ENCODE measurements at regions not wholly inside any gene's neighbourhood (a gene's known extent, or its start where the extent isn't known, plus 50 kb on each side); places are given as distances from the start of the nearest gene placed in this dataset.

GRCh38 chr3:99352811-99353210 lies 285.6 kb upstream of the COL8A1 start:
- no peak overlapping the region for H3K27ac ChIP-seq (ENCODE audit: low read length)
- 50% methylated on average over 2 of the region's 3 CpGs for WGBS (ENCODE audit: insufficient coverage)
- no peaks in the 10 kb centered on the region for H3K27me3 ChIP-seq (ENCODE audit: control insufficient read depth, insufficient read depth, low read length)
- no peaks in the 10 kb centered on the region for H3K36me3 ChIP-seq (ENCODE audit: control insufficient read depth, insufficient read depth, low read length)
- H3K4me1 ChIP-seq (ENCODE audit: control insufficient read depth, insufficient read depth, low read length) = no peaks in the 10 kb centered on the region
- H3K4me3 ChIP-seq (ENCODE audit: low read length) = no peak overlapping the region
- no peak for DNase-seq
- no peaks in the 10 kb centered on the region for H3K9me3 ChIP-seq (replicated peaks; ENCODE audit: control insufficient read depth, low read depth, low read length)

DNA sequence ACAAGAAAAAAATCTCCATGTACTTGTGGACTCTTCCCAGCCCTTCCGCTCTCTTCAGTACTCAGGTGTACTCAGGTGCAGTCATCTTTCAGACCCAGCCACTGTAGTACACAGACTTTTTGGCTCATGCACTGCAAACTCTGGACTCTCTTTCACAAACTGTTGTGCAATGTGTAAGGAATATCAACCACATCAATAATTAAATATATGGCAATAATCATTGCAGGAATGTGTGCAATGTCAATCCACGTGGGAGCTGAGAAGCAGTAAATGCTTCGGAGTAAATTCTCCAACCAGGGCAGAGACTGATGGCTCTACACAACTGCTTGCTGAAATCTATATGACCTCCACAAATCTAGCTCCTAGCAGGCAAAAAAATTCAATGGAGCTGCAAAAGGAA lies 287.3 kb upstream of the COL8A1 start:
- Histone ChIP-seq H3K27me3 (ENCODE audit: control insufficient read depth, insufficient read depth, low read length) (no peaks in the 10 kb centered on the region), H3K27ac (ENCODE audit: low read length) (no peak overlapping the region), H3K36me3 (ENCODE audit: control insufficient read depth, insufficient read depth, low read length) (no peaks in the 10 kb centered on the region), H3K4me1 (ENCODE audit: control insufficient read depth, insufficient read depth, low read length) (no peaks in the 10 kb centered on the region), H3K9me3 (replicated peaks; ENCODE audit: control insufficient read depth, low read depth, low read length) (no peaks in the 10 kb centered on the region), H3K4me3 (ENCODE audit: low read length) (no peak overlapping the region)
- no peak for DNase-seq
- no CpG with 5 or more reads among the region's 3 CpGs for WGBS (ENCODE audit: insufficient coverage)

DNA sequence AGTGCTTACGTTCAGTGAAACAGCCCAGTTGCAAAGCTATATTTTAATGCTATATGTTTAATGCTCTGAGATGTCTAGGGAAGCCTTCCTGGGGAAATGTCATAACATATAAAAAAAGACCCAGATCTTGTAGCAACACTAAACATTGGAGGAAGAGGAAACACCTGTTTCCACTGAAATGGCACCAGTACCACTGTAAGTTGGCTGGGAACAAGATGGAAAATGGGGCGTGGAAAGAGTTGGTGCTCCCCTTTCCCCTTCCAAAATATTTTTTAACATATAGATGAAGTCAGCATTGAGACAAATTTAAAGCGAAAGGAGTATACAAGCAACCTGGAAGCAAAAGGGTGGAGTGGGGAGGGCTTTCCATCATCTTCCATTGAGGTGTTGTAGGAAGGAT lies 289.9 kb upstream of the COL8A1 start:
- no peaks in the 10 kb centered on the region for H3K4me1 ChIP-seq (ENCODE audit: control insufficient read depth, insufficient read depth, low read length)
- H3K9me3 ChIP-seq (replicated peaks; ENCODE audit: control insufficient read depth, low read depth, low read length) = no peaks in the 10 kb centered on the region
- H3K36me3 ChIP-seq (ENCODE audit: control insufficient read depth, insufficient read depth, low read length) = no peaks in the 10 kb centered on the region
- no peaks in the 10 kb centered on the region for H3K27me3 ChIP-seq (ENCODE audit: control insufficient read depth, insufficient read depth, low read length)
- no peak overlapping the region for H3K27ac ChIP-seq (ENCODE audit: low read length)
- no peak overlapping the region for H3K4me3 ChIP-seq (ENCODE audit: low read length)
- DNase-seq = no peak
- no CpG with 5 or more reads among the region's 3 CpGs for WGBS (ENCODE audit: insufficient coverage)

DNA sequence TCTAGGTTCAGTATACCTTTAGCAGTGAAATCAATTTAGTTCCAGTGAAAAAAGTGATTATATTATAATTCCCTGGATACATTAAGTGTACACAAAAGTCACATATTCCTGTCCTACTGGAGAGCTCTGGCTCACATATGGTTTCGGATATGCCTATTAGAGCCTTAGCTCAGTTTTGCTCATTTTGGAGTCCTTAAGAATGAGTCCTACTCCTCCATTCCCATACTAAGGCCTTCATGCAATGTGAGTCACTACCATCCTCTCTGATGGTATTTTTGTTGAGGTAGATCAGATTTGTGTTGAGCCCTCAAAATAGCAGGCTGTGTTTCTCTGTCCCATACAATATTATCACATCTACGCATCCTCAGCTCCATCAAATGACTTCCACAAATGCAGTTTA lies 294.2 kb upstream of the COL8A1 start:
- WGBS (ENCODE audit: insufficient coverage) = no CpG with 5 or more reads among the region's 2 CpGs
- no peaks in the 10 kb centered on the region for H3K9me3 ChIP-seq (replicated peaks; ENCODE audit: control insufficient read depth, low read depth, low read length)
- no peaks in the 10 kb centered on the region for H3K4me1 ChIP-seq (ENCODE audit: control insufficient read depth, insufficient read depth, low read length)
- no peak overlapping the region for H3K27ac ChIP-seq (ENCODE audit: low read length)
- H3K36me3 ChIP-seq (ENCODE audit: control insufficient read depth, insufficient read depth, low read length) = no peaks in the 10 kb centered on the region
- DNase-seq = no peak
- H3K4me3 ChIP-seq (ENCODE audit: low read length) = no peak overlapping the region
- H3K27me3 ChIP-seq (ENCODE audit: control insufficient read depth, insufficient read depth, low read length) = no peaks in the 10 kb centered on the region

DNA sequence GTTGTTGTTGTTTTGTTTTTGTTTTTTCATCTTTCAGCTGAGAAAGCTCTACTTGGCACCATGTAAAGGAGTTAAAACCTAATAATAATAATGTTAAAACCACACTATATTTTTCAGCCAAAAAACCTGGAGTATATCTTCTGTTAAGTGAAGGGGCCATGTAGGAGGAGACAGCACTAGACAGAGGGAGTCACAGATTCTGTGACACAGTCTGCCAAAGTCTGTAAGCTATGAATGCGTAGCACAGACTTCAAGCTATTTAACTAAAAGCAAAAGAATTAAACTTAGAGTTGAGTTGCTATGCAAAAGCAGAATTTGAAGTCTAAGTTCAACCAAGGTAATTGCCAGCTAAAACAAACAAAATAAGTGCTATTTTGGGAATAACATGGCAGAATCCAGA lies 296.0 kb upstream of the COL8A1 start:
- H3K36me3 ChIP-seq (ENCODE audit: control insufficient read depth, insufficient read depth, low read length) = no peaks in the 10 kb centered on the region
- no peaks in the 10 kb centered on the region for H3K27me3 ChIP-seq (ENCODE audit: control insufficient read depth, insufficient read depth, low read length)
- H3K9me3 ChIP-seq (replicated peaks; ENCODE audit: control insufficient read depth, low read depth, low read length) = no peaks in the 10 kb centered on the region
- H3K27ac ChIP-seq (ENCODE audit: low read length) = no peak overlapping the region
- H3K4me3 ChIP-seq (ENCODE audit: low read length) = no peak overlapping the region
- no peaks in the 10 kb centered on the region for H3K4me1 ChIP-seq (ENCODE audit: control insufficient read depth, insufficient read depth, low read length)
- WGBS (ENCODE audit: insufficient coverage) = no CpG with 5 or more reads among the region's 1 CpG
- DNase-seq = peak; percentile 21

DNA sequence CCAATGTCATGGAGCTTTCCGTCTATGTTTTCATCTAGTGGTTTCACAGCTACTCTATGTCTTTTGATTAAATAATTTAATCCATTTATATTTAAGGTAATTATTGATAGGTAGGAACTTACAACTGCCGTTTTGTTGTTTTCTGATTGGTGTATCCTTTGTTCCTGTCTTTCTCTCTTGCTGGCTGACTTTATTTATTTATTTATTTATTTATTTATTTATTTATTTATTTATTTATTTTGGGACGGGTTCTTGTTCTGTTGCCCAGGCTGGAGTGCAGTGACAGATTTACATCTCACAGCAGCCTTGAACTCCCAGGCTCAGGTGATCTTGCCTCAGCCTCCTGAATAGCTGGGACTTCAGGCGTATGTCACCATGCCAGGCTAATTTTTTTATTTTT lies 299.2 kb upstream of the COL8A1 start:
- no CpG with 5 or more reads among the region's 4 CpGs for WGBS (ENCODE audit: insufficient coverage)
- no peak for DNase-seq

DNA sequence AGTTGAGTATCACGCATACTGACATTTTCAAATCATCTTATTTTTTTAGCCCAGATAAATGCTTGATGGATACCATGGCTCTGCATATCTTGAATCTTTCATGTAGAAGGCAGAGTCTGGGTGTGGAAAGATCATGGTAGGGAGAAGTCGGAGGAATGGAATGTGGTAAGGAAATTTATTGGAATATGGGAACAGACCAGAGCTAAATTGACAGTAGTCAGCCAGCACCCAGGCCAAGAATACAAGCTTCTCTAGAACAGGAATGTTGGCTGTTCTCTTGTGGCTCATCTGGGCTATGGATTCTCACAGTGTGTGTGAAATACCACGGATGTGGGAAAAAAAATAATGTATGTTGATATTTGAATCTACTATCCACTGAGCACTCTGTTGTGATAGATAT lies 305.7 kb upstream of the COL8A1 start:
- Histone ChIP-seq H3K4me1 (ENCODE audit: control insufficient read depth, insufficient read depth, low read length) (no peaks in the 10 kb centered on the region), H3K27me3 (ENCODE audit: control insufficient read depth, insufficient read depth, low read length) (no peaks in the 10 kb centered on the region), H3K36me3 (ENCODE audit: control insufficient read depth, insufficient read depth, low read length) (no peaks in the 10 kb centered on the region), H3K9me3 (replicated peaks; ENCODE audit: control insufficient read depth, low read depth, low read length) (no peaks in the 10 kb centered on the region), H3K27ac (ENCODE audit: low read length) (no peak overlapping the region), H3K4me3 (ENCODE audit: low read length) (no peak overlapping the region)
- DNase-seq = no peak
- 17% methylated on average over 1 of the region's 3 CpGs for WGBS (ENCODE audit: insufficient coverage)

More for the DNA sequence above, 299.2 kb upstream of the COL8A1 start:
- Histone ChIP-seq H3K4me1 (ENCODE audit: control insufficient read depth, insufficient read depth, low read length) (no peaks in the 10 kb centered on the region), H3K27me3 (ENCODE audit: control insufficient read depth, insufficient read depth, low read length) (no peaks in the 10 kb centered on the region), H3K9me3 (replicated peaks; ENCODE audit: control insufficient read depth, low read depth, low read length) (no peaks in the 10 kb centered on the region), H3K36me3 (ENCODE audit: control insufficient read depth, insufficient read depth, low read length) (no peaks in the 10 kb centered on the region), H3K27ac (ENCODE audit: low read length) (no peak overlapping the region), H3K4me3 (ENCODE audit: low read length) (no peak overlapping the region)

DNA sequence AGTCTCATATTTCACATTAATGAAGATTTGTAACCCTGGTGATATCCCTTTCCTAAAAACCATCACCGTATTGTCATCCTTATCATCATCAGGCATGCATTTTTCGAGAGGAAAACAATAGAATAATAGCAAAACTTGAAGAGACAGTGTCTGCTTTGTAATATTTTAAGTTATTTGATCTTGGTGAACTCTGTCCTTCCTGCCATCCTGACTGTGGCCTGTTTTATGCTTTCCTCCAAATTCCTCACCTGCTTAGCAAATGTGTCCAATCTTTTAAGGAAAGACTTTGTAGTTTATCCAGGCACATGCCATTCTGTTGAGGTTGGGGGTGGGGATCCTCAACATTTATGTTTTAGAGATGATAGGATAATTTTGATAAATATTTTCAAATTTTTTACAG lies 306.1 kb upstream of the COL8A1 start:
- Histone ChIP-seq H3K27me3 (ENCODE audit: control insufficient read depth, insufficient read depth, low read length) (no peaks in the 10 kb centered on the region), H3K4me1 (ENCODE audit: control insufficient read depth, insufficient read depth, low read length) (no peaks in the 10 kb centered on the region), H3K4me3 (ENCODE audit: low read length) (no peak overlapping the region), H3K36me3 (ENCODE audit: control insufficient read depth, insufficient read depth, low read length) (no peaks in the 10 kb centered on the region), H3K27ac (ENCODE audit: low read length) (no peak overlapping the region), H3K9me3 (replicated peaks; ENCODE audit: control insufficient read depth, low read depth, low read length) (no peaks in the 10 kb centered on the region)
- no CpG with 5 or more reads among the region's 2 CpGs for WGBS (ENCODE audit: insufficient coverage)
- DNase-seq = no peak

- no peak for DNase-seq
- Histone ChIP-seq H3K27me3 (ENCODE audit: control insufficient read depth, insufficient read depth, low read length) (no peaks in the 10 kb centered on the region), H3K9me3 (replicated peaks; ENCODE audit: control insufficient read depth, low read depth, low read length) (no peaks in the 10 kb centered on the region), H3K4me3 (ENCODE audit: low read length) (no peak overlapping the region), H3K36me3 (ENCODE audit: control insufficient read depth, insufficient read depth, low read length) (no peaks in the 10 kb centered on the region), H3K4me1 (ENCODE audit: control insufficient read depth, insufficient read depth, low read length) (no peaks in the 10 kb centered on the region), H3K27ac (ENCODE audit: low read length) (no peak overlapping the region)
- 100% methylated on average over 1 of the region's 1 CpG for WGBS (ENCODE audit: insufficient coverage)
These were observed 307.4 kb upstream of the COL8A1 start for GRCh38 chr3:99330924-99331532.

- peaks cover 3% of the 10 kb centered on the region for H3K4me1 ChIP-seq (ENCODE audit: control insufficient read depth, insufficient read depth, low read length)
- no peak for DNase-seq
- H3K27me3 ChIP-seq (ENCODE audit: control insufficient read depth, insufficient read depth, low read length) = no peaks in the 10 kb centered on the region
- WGBS (ENCODE audit: insufficient coverage) = 80% methylated on average over 1 of the region's 2 CpGs
- H3K36me3 ChIP-seq (ENCODE audit: control insufficient read depth, insufficient read depth, low read length) = no peaks in the 10 kb centered on the region
- H3K27ac ChIP-seq (ENCODE audit: low read length) = no peak overlapping the region
- H3K9me3 ChIP-seq (replicated peaks; ENCODE audit: control insufficient read depth, low read depth, low read length) = no peaks in the 10 kb centered on the region
- no peak overlapping the region for H3K4me3 ChIP-seq (ENCODE audit: low read length)
These were observed 308.1 kb upstream of the COL8A1 start for GRCh38 chr3:99330281-99330680.

GRCh38 chr3:99325402-99325801 lies 313.0 kb upstream of the COL8A1 start:
- no peaks in the 10 kb centered on the region for H3K27me3 ChIP-seq (ENCODE audit: control insufficient read depth, insufficient read depth, low read length)
- no peaks in the 10 kb centered on the region for H3K9me3 ChIP-seq (replicated peaks; ENCODE audit: control insufficient read depth, low read depth, low read length)
- no peak overlapping the region for H3K4me3 ChIP-seq (ENCODE audit: low read length)
- 10% methylated on average over 2 of the region's 4 CpGs for WGBS (ENCODE audit: insufficient coverage)
- DNase-seq = no peak
- peaks cover 3% of the 10 kb centered on the region for H3K4me1 ChIP-seq (ENCODE audit: control insufficient read depth, insufficient read depth, low read length)
- no peaks in the 10 kb centered on the region for H3K36me3 ChIP-seq (ENCODE audit: control insufficient read depth, insufficient read depth, low read length)
- no peak overlapping the region for H3K27ac ChIP-seq (ENCODE audit: low read length)
